GM21576 (cell line): ENCODE measurements at regions not wholly inside any gene's neighbourhood (a gene's known extent, or its start where the extent isn't known, plus 50 kb on each side); places are given as distances from the start of the nearest gene placed in this dataset.

Experiments used
- ATAC-seq: cut with Tn5 transposase; IDR thresholded peaks from one replicate; pipeline ENCODE4 v1.9.1; 2021; ENCODE audit warnings: mild to moderate bottlenecking, moderate library complexity; ENCODE audit not compliant: unreplicated experiment

DNA sequence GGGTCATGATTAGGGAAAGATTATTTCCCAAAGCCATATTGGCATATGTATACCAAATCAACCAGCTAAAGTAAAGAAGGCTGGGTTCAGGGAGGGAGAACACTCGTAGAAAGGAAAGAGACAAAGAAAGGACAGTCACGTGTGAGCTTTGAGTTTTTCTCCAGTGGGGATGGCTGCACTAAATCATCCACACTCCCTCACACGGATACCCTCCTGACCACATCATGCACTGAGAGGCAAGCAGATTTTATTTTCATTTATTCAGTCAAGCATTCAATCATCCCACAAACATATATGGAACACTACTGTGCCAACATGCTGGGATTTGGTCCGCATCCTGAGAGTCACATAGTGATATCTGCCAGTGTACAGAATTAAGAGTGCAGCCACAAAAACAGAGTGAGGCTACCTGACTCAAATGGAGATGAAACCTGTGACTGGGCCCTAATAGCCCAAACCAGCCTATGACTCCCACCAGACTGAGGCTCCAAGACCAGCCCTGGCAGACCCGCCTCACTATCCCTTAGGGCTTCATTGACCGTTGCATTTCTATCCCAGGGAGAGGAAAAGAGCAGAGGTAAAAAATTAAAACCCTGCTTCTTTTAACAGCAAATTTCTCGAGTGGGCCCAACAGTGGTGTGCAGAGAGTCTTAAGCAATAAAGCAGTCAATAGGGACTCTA lies 155.9 kb downstream of the BARHL2 start:
- no peak for ATAC-seq

GRCh38 chr1:90558754-90559378 lies 158.2 kb downstream of the BARHL2 start:
- ATAC-seq: no peak

DNA sequence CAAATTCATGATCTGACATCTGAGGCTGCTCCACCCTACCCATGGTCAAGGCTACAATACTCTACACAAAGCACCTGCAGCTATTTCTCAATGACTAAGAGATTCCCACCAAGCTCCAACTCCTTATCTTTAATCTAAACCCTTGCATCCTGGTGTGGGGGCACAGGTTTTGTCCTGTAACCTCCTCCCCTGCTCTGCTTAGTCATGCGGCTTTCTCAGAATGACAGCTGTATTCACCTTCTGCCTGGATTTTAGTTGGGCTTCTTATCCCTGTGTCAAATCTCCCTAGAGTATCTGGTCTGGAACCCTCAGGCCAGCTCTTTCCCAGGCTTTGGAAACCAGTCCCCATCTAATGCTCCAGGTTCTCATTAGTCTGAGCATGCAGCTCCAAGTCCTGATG lies 159.0 kb downstream of the BARHL2 start:
- no peak for ATAC-seq

DNA sequence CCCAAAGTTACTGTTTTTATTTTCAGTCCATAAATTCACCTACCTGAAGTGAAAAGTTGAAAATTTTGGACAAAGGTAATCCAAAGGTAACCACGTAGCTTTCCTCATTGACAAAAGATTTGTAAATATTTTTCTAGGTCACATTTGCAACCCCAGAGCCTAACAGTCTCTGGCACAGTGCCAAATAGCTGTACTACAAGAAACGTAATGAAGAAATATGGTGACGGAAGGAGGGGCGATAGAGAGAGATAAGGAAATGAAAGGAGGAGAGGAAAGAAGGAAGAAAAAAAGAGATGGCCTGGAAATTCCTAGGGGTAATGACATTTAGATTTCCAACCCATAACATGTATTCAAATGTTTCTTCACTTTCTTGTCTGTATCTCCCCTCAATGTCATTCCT lies 159.4 kb downstream of the BARHL2 start:
- no peak for ATAC-seq

GRCh38 chr1:90550626-90551406 lies 166.3 kb downstream of the BARHL2 start:
- ATAC-seq: no peak

DNA sequence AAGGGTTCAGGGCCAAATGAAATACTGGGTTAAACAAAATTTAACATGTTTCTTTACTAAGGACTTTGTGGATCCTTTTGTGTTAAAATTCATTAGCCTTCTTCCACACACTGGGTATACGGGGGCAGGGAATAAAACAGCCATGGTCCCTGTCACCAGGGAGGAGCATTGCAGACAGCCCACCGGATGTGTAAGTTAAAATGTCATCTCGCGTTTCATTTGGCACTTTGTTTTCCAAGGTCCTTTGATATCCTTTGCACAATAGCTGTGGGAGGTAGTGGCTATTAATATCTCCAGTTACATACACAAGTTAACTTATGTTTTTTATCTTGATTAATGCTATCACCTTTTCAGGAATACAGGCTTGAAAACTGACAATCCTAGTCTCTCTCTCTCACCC lies 172.7 kb downstream of the BARHL2 start:
- ATAC-seq: no peak

DNA sequence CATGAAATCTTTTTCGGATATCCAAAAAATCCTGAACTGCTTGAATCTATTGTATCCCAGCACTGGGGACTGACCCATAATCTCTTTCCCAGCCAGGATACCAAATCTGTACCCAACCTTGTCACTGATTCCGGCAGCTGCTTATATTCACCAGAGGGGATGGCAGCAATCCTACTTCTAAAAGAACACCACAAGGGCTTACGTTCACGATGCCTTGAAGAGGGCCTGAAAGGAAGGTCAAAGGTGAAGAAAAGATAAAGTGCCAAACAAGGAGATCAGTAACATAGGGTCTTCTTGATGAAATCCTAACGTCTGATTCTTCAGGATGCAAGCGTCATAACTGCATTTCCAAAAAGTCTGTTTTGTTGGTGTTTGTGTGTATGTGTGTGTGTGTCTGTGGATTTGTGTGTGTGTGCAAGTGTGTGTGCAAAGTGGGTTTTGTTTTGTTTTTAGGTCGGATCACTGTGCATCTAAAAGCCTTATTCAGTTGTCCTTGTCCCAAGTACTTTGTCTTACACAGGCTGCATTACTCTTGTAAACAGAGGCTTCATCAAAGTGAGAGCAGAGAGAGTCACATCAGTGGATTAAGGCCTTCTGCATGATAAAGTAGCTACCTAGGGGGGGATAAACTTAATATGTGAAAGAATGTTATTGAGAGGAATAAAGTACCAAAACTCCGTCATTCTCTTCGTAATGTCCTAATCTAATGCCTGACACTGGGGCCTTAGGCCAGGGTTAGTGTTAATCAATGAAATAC lies 179.3 kb downstream of the BARHL2 start:
- ATAC-seq: no peak

GRCh38 chr1:90534663-90535295 lies 182.3 kb downstream of the BARHL2 start:
- no peak for ATAC-seq

DNA sequence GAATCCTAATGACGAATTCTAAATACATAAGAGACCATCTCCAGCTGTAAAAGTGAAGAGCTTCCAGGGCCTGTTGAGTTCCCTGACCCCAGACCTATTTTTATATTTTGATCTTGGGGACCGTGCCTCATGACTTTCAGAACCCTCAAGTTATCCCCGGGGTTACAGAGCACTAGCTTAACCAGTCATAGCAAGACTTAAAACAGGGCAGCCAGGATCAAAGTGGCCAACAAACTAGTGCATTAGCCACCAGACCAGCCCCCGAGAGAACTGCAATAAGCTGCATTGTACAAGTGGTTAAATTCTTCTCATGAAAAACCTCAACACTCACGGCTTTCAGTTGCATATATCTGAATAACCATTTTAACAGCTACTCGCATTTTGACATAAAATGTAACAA lies 183.0 kb downstream of the BARHL2 start:
- ATAC-seq: no peak

GRCh38 chr1:90526954-90527353 lies 190.1 kb downstream of the BARHL2 start:
- ATAC-seq: no peak

DNA sequence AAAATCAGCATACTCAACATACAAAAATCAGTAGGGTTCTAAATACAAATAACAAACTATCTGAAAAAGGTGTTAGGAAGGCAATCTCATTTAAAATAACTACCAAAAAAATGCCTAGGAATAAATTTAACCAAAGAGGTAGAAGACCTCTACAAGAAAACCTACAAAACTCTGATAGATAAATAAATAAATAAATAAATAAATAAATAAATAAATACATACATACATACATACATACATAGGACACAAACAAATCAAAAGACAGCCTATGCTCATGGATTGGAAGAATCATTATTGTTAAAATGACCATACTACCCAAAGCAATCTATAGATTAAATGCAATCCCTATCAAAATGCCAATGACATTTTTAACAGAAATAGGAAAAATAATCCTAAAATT lies 194.7 kb downstream of the BARHL2 start:
- ATAC-seq: no peak

DNA sequence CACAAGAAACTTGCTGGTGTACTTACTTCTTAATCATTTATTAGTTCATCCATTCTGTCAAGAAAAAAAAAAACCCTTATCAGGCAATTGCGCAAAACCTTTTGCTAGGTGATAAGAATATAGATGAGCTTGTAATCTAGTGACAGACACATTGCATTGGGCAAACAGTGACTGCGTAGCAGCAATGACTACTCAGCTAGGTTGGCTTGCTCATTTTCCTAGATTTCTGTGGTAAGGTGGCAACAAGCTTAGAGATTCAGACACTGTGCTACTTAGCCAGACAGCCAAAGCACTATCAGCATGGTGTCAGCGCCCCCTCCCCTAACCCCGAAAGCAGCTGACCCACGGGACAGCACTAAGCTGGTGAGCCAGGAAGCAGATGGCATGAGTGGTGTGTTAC lies 203.1 kb downstream of the BARHL2 start:
- no peak for ATAC-seq

DNA sequence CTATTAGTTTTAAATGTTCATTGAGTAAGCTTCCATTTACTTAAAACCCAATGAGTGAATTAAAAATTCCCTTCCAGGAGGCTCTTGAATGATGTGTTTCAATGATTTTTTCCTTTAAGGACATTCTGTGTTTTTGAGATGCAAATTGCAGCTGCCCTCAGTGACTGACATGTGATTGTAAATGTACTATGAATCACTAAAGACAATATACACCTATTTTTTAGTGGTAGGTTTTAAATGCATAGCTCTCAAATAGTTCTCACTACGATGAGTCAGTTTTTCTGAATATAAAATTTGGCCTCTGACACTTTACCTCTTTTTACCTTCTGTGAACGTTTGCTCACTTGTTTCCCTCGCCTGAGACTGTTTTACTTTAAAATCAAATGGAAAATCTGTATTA lies 204.7 kb downstream of the BARHL2 start:
- ATAC-seq: no peak

GRCh38 chr1:90510143-90510542 lies 207.0 kb downstream of the BARHL2 start:
- no peak for ATAC-seq

DNA sequence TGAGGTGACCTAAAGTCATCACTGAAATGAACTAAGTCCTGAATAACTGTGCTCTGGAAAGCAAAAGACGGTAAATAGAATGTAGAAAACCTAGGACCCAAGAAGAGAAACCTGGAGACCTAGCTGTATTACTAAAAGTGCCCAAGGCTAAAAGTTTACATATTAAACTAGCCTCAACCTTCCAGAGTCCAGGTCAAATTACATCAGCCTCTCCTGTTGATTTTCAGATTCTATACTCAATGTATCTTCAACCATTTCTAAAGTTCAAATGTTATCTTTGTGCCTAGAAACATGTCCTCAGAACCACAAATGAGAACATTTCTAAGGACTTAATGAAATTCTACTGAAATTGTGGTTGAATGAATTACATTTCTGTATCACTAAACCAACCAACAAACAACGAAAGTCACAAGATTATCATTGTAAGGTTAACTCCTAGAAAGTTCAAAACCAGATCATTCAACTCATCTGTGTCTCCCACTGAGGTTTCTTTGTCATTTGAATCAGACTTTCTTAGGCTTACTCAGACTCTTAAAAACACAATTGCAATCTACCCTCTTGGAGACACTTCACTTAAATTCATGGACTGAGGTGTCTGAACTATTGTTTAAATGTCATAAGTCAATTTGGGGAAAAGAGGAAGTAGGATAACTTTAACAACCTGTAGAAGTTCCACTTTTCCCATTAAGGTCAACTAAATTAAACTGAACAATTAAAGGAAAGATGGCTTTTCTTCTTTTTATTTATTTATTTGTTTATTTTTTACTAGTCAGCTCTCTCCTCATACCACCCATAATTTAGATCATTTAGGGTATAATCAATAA lies 207.7 kb downstream of the BARHL2 start:
- no peak for ATAC-seq

DNA sequence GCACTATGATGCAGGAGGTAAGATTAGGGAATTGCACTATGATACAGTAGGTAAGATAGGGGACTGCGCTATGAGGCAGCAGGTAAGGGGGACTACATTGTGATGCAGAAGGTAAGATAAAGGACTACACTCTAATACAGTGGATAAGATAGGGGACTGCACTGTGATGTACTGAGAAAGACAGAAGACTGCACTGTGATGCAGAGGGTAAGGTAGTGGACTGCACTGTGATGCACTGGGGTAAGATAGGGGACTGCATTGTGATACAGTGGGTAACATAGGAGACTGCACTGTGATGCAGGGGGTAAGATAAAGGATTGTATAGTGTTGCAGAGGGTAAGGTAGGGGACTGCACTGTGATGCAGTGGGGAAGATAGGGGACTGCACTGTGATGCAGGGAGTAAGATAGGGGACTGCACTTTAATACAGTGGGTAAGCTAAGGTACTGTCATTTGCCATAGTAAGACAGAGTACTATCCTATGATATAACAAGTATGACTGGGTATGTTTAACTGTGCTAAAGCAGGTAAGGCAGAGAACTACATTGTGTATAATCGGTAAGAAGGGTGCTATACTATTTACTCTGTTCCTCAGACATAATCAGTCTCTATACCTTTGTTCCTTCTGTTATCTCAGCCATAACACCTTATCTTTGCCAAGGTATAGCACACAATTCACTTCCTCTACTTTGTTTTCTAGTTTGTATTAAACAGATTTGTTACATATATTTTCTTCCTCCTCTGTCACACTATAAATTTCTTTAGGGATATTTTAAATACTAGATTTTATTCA lies 208.5 kb downstream of the BARHL2 start:
- ATAC-seq: no peak

GRCh38 chr1:90507173-90507572 lies 209.9 kb downstream of the BARHL2 start:
- ATAC-seq: no peak

DNA sequence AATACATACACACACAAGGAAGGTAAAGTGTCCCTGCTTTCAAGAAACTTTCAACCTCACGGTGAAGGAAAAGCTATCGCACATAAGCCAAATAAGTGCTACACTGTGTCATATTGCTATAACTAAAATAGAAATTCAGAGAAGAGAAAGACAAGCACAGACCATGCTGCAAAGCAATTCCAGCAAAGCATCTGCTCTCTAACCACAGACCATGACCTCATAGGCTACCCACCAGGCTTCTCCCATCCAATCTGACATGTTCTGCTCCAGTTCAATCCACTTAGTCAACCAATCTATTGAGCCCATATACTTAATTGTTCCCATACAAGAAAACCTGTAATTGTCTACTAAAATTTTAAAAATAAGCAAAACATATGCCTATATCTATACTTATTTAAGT lies 211.3 kb downstream of the BARHL2 start:
- no peak for ATAC-seq

- ATAC-seq: no peak
Observed at GRCh38 chr1:90504509-90504908, 212.6 kb downstream of the BARHL2 start.
